Bronchial epithelial cell (primary cell): ENCODE measurements at regions not wholly inside any gene's neighbourhood (a gene's known extent, or its start where the extent isn't known, plus 50 kb on each side); places are given as distances from the start of the nearest gene placed in this dataset.
A peak's percentile ranks its signal among the peaks of the same experiment; 100 is the strongest.
"Not testable (repeated sequence)": the region's sequence is repeated elsewhere in the genome, so short reads cannot be mapped to it uniquely, and the experiment has no call there.

Source experiments
- DNase-seq: peaks from one replicate; pipeline ENCODE4 v3.0.0-alpha.2; 2010; ENCODE audit warnings: low read depth
- FAIRE-seq: peaks from 2 replicates; lab custom pipeline; 2011; peaks lifted over from hg19 to GRCh38; lab: Jason Lieb, UNC
- H3K27me3 ChIP-seq: 2 replicates; pipeline ENCODE4 v1.5.1; 2011; ENCODE audit warnings: low read length; ENCODE audit not compliant: control insufficient read depth, insufficient read depth
- H3K36me3 ChIP-seq: 2 replicates; pipeline ENCODE4 v1.5.1; 2011; ENCODE audit warnings: low read length; ENCODE audit not compliant: control insufficient read depth, insufficient read depth
- H3K4me3 ChIP-seq: 2 replicates; pipeline ENCODE4 v1.5.1; 2011; ENCODE audit warnings: mild to moderate bottlenecking, low read depth, low read length, control low read depth
- CTCF ChIP-seq: IDR thresholded peaks from 2 replicates; pipeline ENCODE4 v1.5.1; 2011; ENCODE audit warnings: mild to moderate bottlenecking, moderate library complexity, low read length, control low read depth, inconsistent platforms; ENCODE audit not compliant: insufficient read depth, severe bottlenecking

- no peak for FAIRE-seq
- no peak for TF ChIP-seq CTCF
- H3K4me3 ChIP-seq, result no peak overlapping the region
- H3K27me3 ChIP-seq, result no peaks in the 10 kb centered on the region
- peaks cover under 1% of the 10 kb centered on the region for H3K36me3 ChIP-seq
- no peak for DNase-seq
Measured at GRCh38 chr12:100061814-100062213, 77.1 kb upstream of the ANKS1B start.

GRCh38 chr12:100058482-100059029 is 73.8 kb upstream of the ANKS1B start:
- Histone ChIP-seq H3K36me3 (peaks cover 1% of the 10 kb centered on the region), H3K4me3 (no peak overlapping the region), H3K27me3 (no peaks in the 10 kb centered on the region)
- DNase-seq (peak; percentile 85), FAIRE-seq (no peak)
- TF ChIP-seq CTCF, result no peak

GRCh38 chr12:100046202-100046601 is 61.5 kb upstream of the ANKS1B start:
- FAIRE-seq, H3K4me3 ChIP-seq, DNase-seq, H3K36me3 ChIP-seq, H3K27me3 ChIP-seq: not testable (repeated sequence)

- Histone ChIP-seq H3K36me3 (peaks cover 1% of the 10 kb centered on the region), H3K4me3 (no peak overlapping the region), H3K27me3 (no peaks in the 10 kb centered on the region)
- TF ChIP-seq CTCF, result no peak
- no peak for FAIRE-seq
- no peak for DNase-seq
Measured at GRCh38 chr12:100044266-100044665, 59.5 kb upstream of the ANKS1B start.

- DNase-seq, result peak; percentile 17
- Histone ChIP-seq H3K4me3 (no peak overlapping the region), H3K36me3 (peaks cover 1% of the 10 kb centered on the region), H3K27me3 (no peaks in the 10 kb centered on the region)
- TF ChIP-seq CTCF, result no peak
- FAIRE-seq, result no peak
Measured at GRCh38 chr12:100043631-100044030, 58.9 kb upstream of the ANKS1B start.
